HepG2 (cell line): ENCODE measurements at regions not wholly inside any gene's neighbourhood (a gene's known extent, or its start where the extent isn't known, plus 50 kb on each side); places are given as distances from the start of the nearest gene placed in this dataset.

Experiments used
- AGO1 ChIP-seq: fragments of 200-400 bp; formaldehyde crosslinking; IDR thresholded peaks from 2 replicates; pipeline ENCODE4 v1.6.1; 2017; ENCODE audit warnings: mild to moderate bottlenecking, low read depth, low read length, moderate library complexity; ENCODE audit not compliant: poor library complexity, severe bottlenecking
- ASH2L ChIP-seq: fragments of 300-600, 200-600 bp; sonication (generic); IDR thresholded peaks from 2 replicates; pipeline ENCODE4 v1.7.0; 2017; ENCODE audit warnings: low read depth, mild to moderate bottlenecking, moderate library complexity, mixed read lengths, low read length; ENCODE audit not compliant: insufficient read length
- CBX1 ChIP-seq: IDR thresholded peaks from one replicate; pipeline ENCODE4 v1.6.1; 2016; ENCODE audit warnings: antibody characterized with exemption, low read depth
- EEA1 ChIP-seq: sonication (generic); formaldehyde crosslinking; IDR thresholded peaks from 2 replicates; pipeline ENCODE4 v1.5.1; 2020; ENCODE audit warnings: mild to moderate bottlenecking, missing genetic modification reagents, borderline replicate concordance
- MED13 ChIP-seq: sonication (generic); formaldehyde crosslinking; IDR thresholded peaks from 2 replicates; pipeline ENCODE4 v1.5.0; 2020; ENCODE audit warnings: missing genetic modification reagents
- NBN ChIP-seq: fragments of 450-650 bp; conservative IDR thresholded peaks from 2 replicates; pipeline ENCODE4 v1.6.1; 2017
- RBFOX2 ChIP-seq: fragments of 200-400 bp; formaldehyde crosslinking; IDR thresholded peaks from 2 replicates; pipeline ENCODE4 v1.6.1; 2017; ENCODE audit warnings: low read depth, mild to moderate bottlenecking, low read length
- SALL1 ChIP-seq: sonication (generic); formaldehyde crosslinking; IDR thresholded peaks from 2 replicates; pipeline ENCODE4 v1.8.0; 2022; ENCODE audit warnings: mild to moderate bottlenecking, missing genetic modification reagents
- SCMH1 ChIP-seq: sonication (generic); formaldehyde crosslinking; IDR thresholded peaks from 2 replicates; pipeline ENCODE4 v1.9.0; 2021; ENCODE audit warnings: missing genetic modification reagents, mild to moderate bottlenecking, borderline replicate concordance
- XRCC5 ChIP-seq: fragments of 200-400 bp; formaldehyde crosslinking; optimal IDR thresholded peaks from 2 replicates; pipeline ENCODE3; 2017; ENCODE audit warnings: mild to moderate bottlenecking, low read length
- ZBTB20 ChIP-seq: sonication (generic); formaldehyde crosslinking; IDR thresholded peaks from 2 replicates; pipeline ENCODE4 v1.8.1; 2023; ENCODE audit warnings: missing genetic modification reagents, low read depth, mild to moderate bottlenecking, borderline replicate concordance
- ZC3H13 ChIP-seq: sonication (generic); formaldehyde crosslinking; IDR thresholded peaks from 2 replicates; pipeline ENCODE4 v1.8.1; 2023; ENCODE audit warnings: mild to moderate bottlenecking, missing genetic modification reagents, moderate library complexity
- ZFP82 ChIP-seq: sonication (generic); formaldehyde crosslinking; IDR thresholded peaks from 2 replicates; pipeline ENCODE4 v1.5.1; 2020; ENCODE audit warnings: mild to moderate bottlenecking, missing genetic modification reagents, borderline replicate concordance
- ZNF143 ChIP-seq: sonication (generic); formaldehyde crosslinking; IDR thresholded peaks from 2 replicates; pipeline ENCODE4 v1.4.0; 2020; ENCODE audit warnings: missing genetic modification reagents
- ZNF562 ChIP-seq: sonication (generic); formaldehyde crosslinking; IDR thresholded peaks from 2 replicates; pipeline ENCODE4 v1.8.0; 2022; ENCODE audit warnings: missing genetic modification reagents, borderline replicate concordance
- ZSCAN31 ChIP-seq: sonication (generic); formaldehyde crosslinking; IDR thresholded peaks from 2 replicates; pipeline ENCODE4 v1.5.0; 2020; ENCODE audit warnings: low read depth, mild to moderate bottlenecking, missing genetic modification reagents
- TF ChIP-seq, protein P1 (sequence below): sonication (generic); formaldehyde crosslinking; IDR thresholded peaks from 2 replicates; pipeline ENCODE4 v1.4.0; 2020; ENCODE audit warnings: missing genetic modification reagents
- TF ChIP-seq, protein P2 (sequence below): sonication (generic); formaldehyde crosslinking; IDR thresholded peaks from 2 replicates; pipeline ENCODE4 v1.4.0; 2020; ENCODE audit warnings: missing genetic modification reagents
- TF ChIP-seq, protein P3 (sequence below): sonication (generic); formaldehyde crosslinking; IDR thresholded peaks from 2 replicates; pipeline ENCODE4 v1.5.1; 2020; ENCODE audit warnings: mild to moderate bottlenecking, missing genetic modification reagents, moderate library complexity
- TF ChIP-seq, protein P4 (sequence below): sonication (generic); formaldehyde crosslinking; IDR thresholded peaks from 2 replicates; pipeline ENCODE4 v1.5.1; 2020; ENCODE audit warnings: missing genetic modification reagents, mild to moderate bottlenecking, borderline replicate concordance
- TF ChIP-seq, protein P5 (sequence below): sonication (generic); formaldehyde crosslinking; IDR thresholded peaks from 2 replicates; pipeline ENCODE4 v1.4.0; 2020; ENCODE audit warnings: missing genetic modification reagents

DNA sequence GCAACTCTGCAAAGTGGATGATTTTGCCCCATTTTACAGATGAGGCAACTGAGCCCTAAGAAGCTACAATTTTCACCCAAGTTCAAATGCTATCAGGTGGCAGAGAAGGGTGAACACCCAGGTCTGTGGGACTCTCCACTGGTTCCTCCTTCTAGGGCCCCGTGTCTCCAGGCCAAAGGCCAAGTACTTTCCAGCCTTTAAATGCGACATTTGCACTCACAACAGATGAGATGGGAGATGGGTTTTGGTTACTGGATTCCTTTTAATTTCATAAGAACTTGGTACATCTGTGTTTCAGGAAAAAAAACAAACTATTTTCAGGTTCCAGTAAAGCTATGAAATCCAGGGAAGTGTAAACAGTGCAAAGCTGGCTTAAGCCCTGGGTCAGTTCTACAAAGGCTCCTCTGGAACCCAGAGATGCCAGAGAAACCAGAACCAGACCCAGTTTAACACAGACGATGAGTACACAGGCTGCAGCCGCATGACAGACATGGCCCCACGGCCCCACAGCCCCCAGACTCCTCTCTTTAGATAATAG lies 361.7 kb downstream of the ANAPC1 start (continued):
- TF ChIP-seq, protein P1, sequence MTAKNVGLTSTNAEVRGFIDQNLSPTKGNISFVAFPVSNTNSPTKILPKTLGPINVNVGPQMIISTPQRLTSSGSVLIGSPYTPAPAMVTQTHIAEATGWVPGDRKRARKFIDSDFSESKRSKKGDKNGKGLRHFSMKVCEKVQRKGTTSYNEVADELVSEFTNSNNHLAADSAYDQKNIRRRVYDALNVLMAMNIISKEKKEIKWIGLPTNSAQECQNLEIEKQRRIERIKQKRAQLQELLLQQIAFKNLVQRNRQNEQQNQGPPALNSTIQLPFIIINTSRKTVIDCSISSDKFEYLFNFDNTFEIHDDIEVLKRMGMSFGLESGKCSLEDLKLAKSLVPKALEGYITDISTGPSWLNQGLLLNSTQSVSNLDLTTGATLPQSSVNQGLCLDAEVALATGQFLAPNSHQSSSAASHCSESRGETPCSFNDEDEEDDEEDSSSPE (CRISPR knock-in tag): no peak
- no peak for TF ChIP-seq ZNF143
- peak; percentile 51; the same call in 1 of the 2 replicates for TF ChIP-seq SALL1
- TF ChIP-seq, protein P2, sequence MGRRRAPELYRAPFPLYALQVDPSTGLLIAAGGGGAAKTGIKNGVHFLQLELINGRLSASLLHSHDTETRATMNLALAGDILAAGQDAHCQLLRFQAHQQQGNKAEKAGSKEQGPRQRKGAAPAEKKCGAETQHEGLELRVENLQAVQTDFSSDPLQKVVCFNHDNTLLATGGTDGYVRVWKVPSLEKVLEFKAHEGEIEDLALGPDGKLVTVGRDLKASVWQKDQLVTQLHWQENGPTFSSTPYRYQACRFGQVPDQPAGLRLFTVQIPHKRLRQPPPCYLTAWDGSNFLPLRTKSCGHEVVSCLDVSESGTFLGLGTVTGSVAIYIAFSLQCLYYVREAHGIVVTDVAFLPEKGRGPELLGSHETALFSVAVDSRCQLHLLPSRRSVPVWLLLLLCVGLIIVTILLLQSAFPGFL (CRISPR knock-in tag): no peak
- TF ChIP-seq, protein P3, sequence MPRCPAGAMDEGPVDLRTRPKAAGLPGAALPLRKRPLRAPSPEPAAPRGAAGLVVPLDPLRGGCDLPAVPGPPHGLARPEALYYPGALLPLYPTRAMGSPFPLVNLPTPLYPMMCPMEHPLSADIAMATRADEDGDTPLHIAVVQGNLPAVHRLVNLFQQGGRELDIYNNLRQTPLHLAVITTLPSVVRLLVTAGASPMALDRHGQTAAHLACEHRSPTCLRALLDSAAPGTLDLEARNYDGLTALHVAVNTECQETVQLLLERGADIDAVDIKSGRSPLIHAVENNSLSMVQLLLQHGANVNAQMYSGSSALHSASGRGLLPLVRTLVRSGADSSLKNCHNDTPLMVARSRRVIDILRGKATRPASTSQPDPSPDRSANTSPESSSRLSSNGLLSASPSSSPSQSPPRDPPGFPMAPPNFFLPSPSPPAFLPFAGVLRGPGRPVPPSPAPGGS (CRISPR knock-in tag): no peak
- TF ChIP-seq SCMH1 (CRISPR knock-in tag): no peak
- TF ChIP-seq, protein P4, sequence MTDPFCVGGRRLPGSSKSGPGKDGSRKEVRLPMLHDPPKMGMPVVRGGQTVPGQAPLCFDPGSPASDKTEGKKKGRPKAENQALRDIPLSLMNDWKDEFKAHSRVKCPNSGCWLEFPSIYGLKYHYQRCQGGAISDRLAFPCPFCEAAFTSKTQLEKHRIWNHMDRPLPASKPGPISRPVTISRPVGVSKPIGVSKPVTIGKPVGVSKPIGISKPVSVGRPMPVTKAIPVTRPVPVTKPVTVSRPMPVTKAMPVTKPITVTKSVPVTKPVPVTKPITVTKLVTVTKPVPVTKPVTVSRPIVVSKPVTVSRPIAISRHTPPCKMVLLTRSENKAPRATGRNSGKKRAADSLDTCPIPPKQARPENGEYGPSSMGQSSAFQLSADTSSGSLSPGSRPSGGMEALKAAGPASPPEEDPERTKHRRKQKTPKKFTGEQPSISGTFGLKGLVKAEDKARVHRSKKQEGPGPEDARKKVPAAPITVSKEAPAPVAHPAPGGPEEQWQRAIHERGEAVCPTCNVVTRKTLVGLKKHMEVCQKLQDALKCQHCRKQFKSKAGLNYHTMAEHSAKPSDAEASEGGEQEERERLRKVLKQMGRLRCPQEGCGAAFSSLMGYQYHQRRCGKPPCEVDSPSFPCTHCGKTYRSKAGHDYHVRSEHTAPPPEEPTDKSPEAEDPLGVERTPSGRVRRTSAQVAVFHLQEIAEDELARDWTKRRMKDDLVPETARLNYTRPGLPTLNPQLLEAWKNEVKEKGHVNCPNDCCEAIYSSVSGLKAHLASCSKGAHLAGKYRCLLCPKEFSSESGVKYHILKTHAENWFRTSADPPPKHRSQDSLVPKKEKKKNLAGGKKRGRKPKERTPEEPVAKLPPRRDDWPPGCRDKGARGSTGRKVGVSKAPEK (CRISPR knock-in tag): no peak
- TF ChIP-seq ZNF562 (CRISPR knock-in tag): no peak
- no peak for TF ChIP-seq ZFP82
- no peak for TF ChIP-seq ASH2L
- no peak for TF ChIP-seq XRCC5
- TF ChIP-seq MED13 (CRISPR knock-in tag): no peak
- no peak for TF ChIP-seq ZBTB20 (CRISPR knock-in tag)
- TF ChIP-seq, protein P5, sequence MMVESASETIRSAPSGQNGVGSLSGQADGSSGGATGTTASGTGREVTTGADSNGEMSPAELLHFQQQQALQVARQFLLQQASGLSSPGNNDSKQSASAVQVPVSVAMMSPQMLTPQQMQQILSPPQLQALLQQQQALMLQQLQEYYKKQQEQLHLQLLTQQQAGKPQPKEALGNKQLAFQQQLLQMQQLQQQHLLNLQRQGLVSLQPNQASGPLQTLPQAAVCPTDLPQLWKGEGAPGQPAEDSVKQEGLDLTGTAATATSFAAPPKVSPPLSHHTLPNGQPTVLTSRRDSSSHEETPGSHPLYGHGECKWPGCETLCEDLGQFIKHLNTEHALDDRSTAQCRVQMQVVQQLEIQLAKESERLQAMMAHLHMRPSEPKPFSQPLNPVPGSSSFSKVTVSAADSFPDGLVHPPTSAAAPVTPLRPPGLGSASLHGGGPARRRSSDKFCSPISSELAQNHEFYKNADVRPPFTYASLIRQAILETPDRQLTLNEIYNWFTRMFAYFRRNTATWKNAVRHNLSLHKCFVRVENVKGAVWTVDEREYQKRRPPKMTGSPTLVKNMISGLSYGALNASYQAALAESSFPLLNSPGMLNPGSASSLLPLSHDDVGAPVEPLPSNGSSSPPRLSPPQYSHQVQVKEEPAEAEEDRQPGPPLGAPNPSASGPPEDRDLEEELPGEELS: no peak
- TF ChIP-seq EEA1 (CRISPR knock-in tag): no peak
- no peak for TF ChIP-seq CBX1
- no peak for TF ChIP-seq RBFOX2
- TF ChIP-seq ZSCAN31 (CRISPR knock-in tag): no peak
- no peak for TF ChIP-seq NBN
- no peak for TF ChIP-seq ZC3H13
- no peak for TF ChIP-seq AGO1
